PFSK-1 (cell line): ENCODE measurements at regions not wholly inside any gene's neighbourhood (a gene's known extent, or its start where the extent isn't known, plus 50 kb on each side); places are given as distances from the start of the nearest gene placed in this dataset.

Source experiments
- FOXP2 ChIP-seq: optimal IDR thresholded peaks from 2 replicates; pipeline ENCODE3; 2011; ENCODE audit warnings: borderline replicate concordance, control low read depth, inconsistent platforms; ENCODE audit not compliant: insufficient read depth; ENCODE audit errors: extremely low read length, extremely low read depth
- POLR2AphosphoS5 ChIP-seq: IDR thresholded peaks from 2 replicates; pipeline ENCODE4 v1.6.1; 2012; ENCODE audit warnings: low read depth, mild to moderate bottlenecking, control low read depth, low read length, moderate library complexity
- REST ChIP-seq, 2 experiments: IDR thresholded peaks; 2 replicates each; pipeline versions ENCODE4 v1.6.1 to v1.8.0; 2011 to 2012; ENCODE audit warnings: low read depth in 2 of 2, low read length in 2 of 2, control low read depth in 1 of 2, inconsistent platforms in 1 of 2, mild to moderate bottlenecking in 1 of 2, moderate library complexity in 1 of 2; ENCODE audit not compliant: insufficient read depth in 1 of 2
- SIN3A ChIP-seq: IDR thresholded peaks from 2 replicates; pipeline ENCODE4 v1.6.1; 2012; ENCODE audit warnings: mild to moderate bottlenecking, low read length, moderate library complexity, borderline replicate concordance; ENCODE audit not compliant: insufficient read depth
- TAF1 ChIP-seq: IDR thresholded peaks from 2 replicates; pipeline ENCODE4 v1.6.1; 2012; ENCODE audit warnings: low read length, control low read depth, borderline replicate concordance; ENCODE audit not compliant: insufficient read depth

- TF ChIP-seq SIN3A: no peak
- TF ChIP-seq FOXP2: no peak
- TF ChIP-seq POLR2AphosphoS5: no peak
- no peak for TF ChIP-seq TAF1
- no peak for TF ChIP-seq REST (IDR thresholded peaks at IDR 0.05; ENCODE audit: insufficient read depth in 1 of 2, low read depth in 2 of 2, low read length in 2 of 2)
These were observed 80.6 kb upstream of the ARMC2 start for GRCh38 chr6:108767418-108768165.

GRCh38 chr6:108768166-108768555, 80.1 kb upstream of the ARMC2 start:
- TF ChIP-seq REST (IDR thresholded peaks at IDR 0.05; ENCODE audit: insufficient read depth in 1 of 2, low read depth in 2 of 2, low read length in 2 of 2) (no peak), SIN3A (no peak), FOXP2 (no peak), TAF1 (no peak), POLR2AphosphoS5 (no peak)

- TF ChIP-seq TAF1: no peak
- no peak for TF ChIP-seq POLR2AphosphoS5
- TF ChIP-seq REST (IDR thresholded peaks at IDR 0.05; ENCODE audit: insufficient read depth in 1 of 2, low read depth in 2 of 2, low read length in 2 of 2): no peak
- TF ChIP-seq SIN3A: no peak
- TF ChIP-seq FOXP2: no peak
These were observed 79.3 kb upstream of the ARMC2 start for GRCh38 chr6:108768792-108769524.

GRCh38 chr6:108771421-108771820, 76.8 kb upstream of the ARMC2 start:
- no peak for TF ChIP-seq TAF1
- TF ChIP-seq FOXP2: no peak
- no peak for TF ChIP-seq REST (IDR thresholded peaks at IDR 0.05; ENCODE audit: insufficient read depth in 1 of 2, low read depth in 2 of 2, low read length in 2 of 2)
- no peak for TF ChIP-seq POLR2AphosphoS5
